ENCODE measurements at regions not wholly inside any gene's neighbourhood (a gene's known extent, or its start where the extent isn't known, plus 50 kb on each side); places are given as distances from the start of the nearest gene placed in this dataset.

- BruUV-seq (replicated peaks): no TSS peak
- ChIA-PET CTCF (no interaction called here), POLR2A (ENCODE audit: low non-redundant PET) (no interaction called here)
- no peaks in the 10 kb centered on the region for H3K9me3 ChIP-seq (ENCODE audit: low read depth, low read length, poor library complexity, severe bottlenecking)
- H3K36me3 ChIP-seq (ENCODE audit: insufficient read depth, low read length, poor library complexity, severe bottlenecking): no peaks in the 10 kb centered on the region
- no peak for TF ChIP-seq EZH2 (IDR thresholded peaks at IDR 0.05; ENCODE audit: borderline replicate concordance, low read depth, low read length, poor library complexity, severe bottlenecking)
- TF ChIP-seq, protein P1, sequence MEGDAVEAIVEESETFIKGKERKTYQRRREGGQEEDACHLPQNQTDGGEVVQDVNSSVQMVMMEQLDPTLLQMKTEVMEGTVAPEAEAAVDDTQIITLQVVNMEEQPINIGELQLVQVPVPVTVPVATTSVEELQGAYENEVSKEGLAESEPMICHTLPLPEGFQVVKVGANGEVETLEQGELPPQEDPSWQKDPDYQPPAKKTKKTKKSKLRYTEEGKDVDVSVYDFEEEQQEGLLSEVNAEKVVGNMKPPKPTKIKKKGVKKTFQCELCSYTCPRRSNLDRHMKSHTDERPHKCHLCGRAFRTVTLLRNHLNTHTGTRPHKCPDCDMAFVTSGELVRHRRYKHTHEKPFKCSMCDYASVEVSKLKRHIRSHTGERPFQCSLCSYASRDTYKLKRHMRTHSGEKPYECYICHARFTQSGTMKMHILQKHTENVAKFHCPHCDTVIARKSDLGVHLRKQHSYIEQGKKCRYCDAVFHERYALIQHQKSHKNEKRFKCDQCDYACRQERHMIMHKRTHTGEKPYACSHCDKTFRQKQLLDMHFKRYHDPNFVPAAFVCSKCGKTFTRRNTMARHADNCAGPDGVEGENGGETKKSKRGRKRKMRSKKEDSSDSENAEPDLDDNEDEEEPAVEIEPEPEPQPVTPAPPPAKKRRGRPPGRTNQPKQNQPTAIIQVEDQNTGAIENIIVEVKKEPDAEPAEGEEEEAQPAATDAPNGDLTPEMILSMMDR (conservative IDR thresholded peaks at IDR 0.05; ENCODE audit: low read depth, low read length): no peak
- H3K4me3 ChIP-seq (ENCODE audit: low read depth, low read length, poor library complexity, severe bottlenecking): no peak overlapping the region
- no peak for DNase-seq (ENCODE audit: low spot score)
- no peak overlapping the region for H3K27ac ChIP-seq (ENCODE audit: low read depth, low read length, poor library complexity, severe bottlenecking)
- no peaks in the 10 kb centered on the region for H3K4me1 ChIP-seq (ENCODE audit: insufficient read depth, low read length, poor library complexity, severe bottlenecking)
- H3K27me3 ChIP-seq (replicated peaks; ENCODE audit: insufficient read depth, low read depth, low read length, poor library complexity): no peaks in the 10 kb centered on the region
- intact Hi-C loops (cut with micrococcal nuclease; ENCODE audit: unreplicated experiment): no loop called here
Observed at GRCh38 chr2:147171941-147172340, 672.9 kb upstream of the ACVR2A start.

DNA sequence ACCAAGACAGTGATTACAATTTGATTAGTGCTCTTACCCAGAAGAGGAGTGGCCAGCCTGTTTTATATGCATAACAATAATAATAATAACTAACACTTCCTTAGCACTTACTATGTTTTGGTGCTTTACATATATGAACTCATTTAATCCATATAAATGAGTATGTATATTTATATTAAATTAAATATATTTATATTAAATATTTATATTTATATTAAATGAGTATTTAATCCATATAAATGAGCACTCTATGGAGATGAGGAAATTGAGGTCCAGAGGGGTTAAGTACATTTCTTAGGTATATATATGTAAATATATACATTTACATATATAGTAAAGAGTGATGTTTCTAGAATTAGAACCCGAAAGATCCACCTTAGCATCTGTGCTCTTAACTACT lies 673.9 kb upstream of the ACVR2A start:
- no peak for TF ChIP-seq EZH2 (IDR thresholded peaks at IDR 0.05; ENCODE audit: borderline replicate concordance, low read depth, low read length, poor library complexity, severe bottlenecking)
- TF ChIP-seq, protein P1 (conservative IDR thresholded peaks at IDR 0.05; ENCODE audit: low read depth, low read length): no peak
- Histone ChIP-seq H3K27ac (ENCODE audit: low read depth, low read length, poor library complexity, severe bottlenecking) (no peak overlapping the region), H3K27me3 (replicated peaks; ENCODE audit: insufficient read depth, low read depth, low read length, poor library complexity) (no peaks in the 10 kb centered on the region), H3K4me1 (ENCODE audit: insufficient read depth, low read length, poor library complexity, severe bottlenecking) (no peaks in the 10 kb centered on the region), H3K9me3 (ENCODE audit: low read depth, low read length, poor library complexity, severe bottlenecking) (no peaks in the 10 kb centered on the region), H3K4me3 (ENCODE audit: low read depth, low read length, poor library complexity, severe bottlenecking) (no peak overlapping the region), H3K36me3 (ENCODE audit: insufficient read depth, low read length, poor library complexity, severe bottlenecking) (no peaks in the 10 kb centered on the region)
- intact Hi-C loops (cut with micrococcal nuclease; ENCODE audit: unreplicated experiment): no loop called here
- no peak for DNase-seq (ENCODE audit: low spot score)
- ChIA-PET POLR2A (ENCODE audit: low non-redundant PET) (no interaction called here), CTCF (no interaction called here)
- no TSS peak for BruUV-seq (replicated peaks)

GRCh38 chr2:147165697-147166382 lies 679.0 kb upstream of the ACVR2A start:
- Histone ChIP-seq H3K4me1 (ENCODE audit: insufficient read depth, low read length, poor library complexity, severe bottlenecking) (no peaks in the 10 kb centered on the region), H3K27ac (ENCODE audit: low read depth, low read length, poor library complexity, severe bottlenecking) (no peak overlapping the region), H3K9me3 (ENCODE audit: low read depth, low read length, poor library complexity, severe bottlenecking) (no peaks in the 10 kb centered on the region), H3K27me3 (replicated peaks; ENCODE audit: insufficient read depth, low read depth, low read length, poor library complexity) (no peaks in the 10 kb centered on the region), H3K36me3 (ENCODE audit: insufficient read depth, low read length, poor library complexity, severe bottlenecking) (no peaks in the 10 kb centered on the region), H3K4me3 (ENCODE audit: low read depth, low read length, poor library complexity, severe bottlenecking) (no peak overlapping the region)
- TF ChIP-seq EZH2 (IDR thresholded peaks at IDR 0.05; ENCODE audit: borderline replicate concordance, low read depth, low read length, poor library complexity, severe bottlenecking): no peak
- TF ChIP-seq, protein P1 (conservative IDR thresholded peaks at IDR 0.05; ENCODE audit: low read depth, low read length): no peak
- DNase-seq (ENCODE audit: low spot score): no peak
- ChIA-PET POLR2A (ENCODE audit: low non-redundant PET) (interaction anchor here (0.7 kb wide), 1 partner anchor 21 kb away, joined by 3 read pairs; no protein-coding TSS in a partner anchor), CTCF (no interaction called here)
- no TSS peak for BruUV-seq (replicated peaks)
- intact Hi-C loops (cut with micrococcal nuclease; ENCODE audit: unreplicated experiment): no loop called here
